Keratinocyte (primary cell): ENCODE measurements at regions not wholly inside any gene's neighbourhood (a gene's known extent, or its start where the extent isn't known, plus 50 kb on each side); places are given as distances from the start of the nearest gene placed in this dataset.

ENCODE experiments used
- DNase-seq: peaks from one replicate; pipeline ENCODE4 v3.0.0-alpha.2; 2011; ENCODE audit warnings: low read depth, missing footprints, low spot score
- FAIRE-seq: peaks from 2 replicates; lab custom pipeline; 2011; peaks lifted over from hg19 to GRCh38; lab: Jason Lieb, UNC
- H2AFZ ChIP-seq: 2 replicates; pipeline ENCODE4 v1.6.0; 2012; ENCODE audit warnings: low read length, control low read depth, inconsistent platforms; ENCODE audit not compliant: control insufficient read depth
- H3K27ac ChIP-seq: 2 replicates; pipeline ENCODE4 v1.5.1; 2011; ENCODE audit warnings: low read length; ENCODE audit not compliant: control insufficient read depth, insufficient read depth
- H3K27me3 ChIP-seq: 3 replicates; pipeline ENCODE4 v1.6.0; 2011; ENCODE audit warnings: low read length; ENCODE audit not compliant: control insufficient read depth, insufficient read depth; ENCODE audit errors: extremely low read depth
- H3K36me3 ChIP-seq, 2 experiments: 2 replicates in 1 of 2; 3 replicates in 1 of 2; pipeline ENCODE4 v1.5.1; 2011; ENCODE audit warnings: low read length in 2 of 2, mild to moderate bottlenecking in 1 of 2; ENCODE audit not compliant: control insufficient read depth in 2 of 2, insufficient read depth in 2 of 2; ENCODE audit errors: extremely low read depth in 1 of 2
- H3K4me1 ChIP-seq: 3 replicates; pipeline ENCODE4 v1.5.1; 2011; ENCODE audit warnings: low read length; ENCODE audit not compliant: control insufficient read depth, insufficient read depth; ENCODE audit errors: extremely low read depth
- H3K4me2 ChIP-seq: 3 replicates; pipeline ENCODE4 v1.6.0; 2011; ENCODE audit warnings: low read depth, low read length; ENCODE audit not compliant: control insufficient read depth, insufficient read depth; ENCODE audit errors: extremely low read depth
- H3K4me3 ChIP-seq, 3 experiments: fragments of 200-600 bp in 1 of 3; sonication (generic) in 1 of 3; 2 replicates in 2 of 3; 3 replicates in 1 of 3; pipeline ENCODE4 v1.5.1; 2011 to 2016; ENCODE audit warnings: low read length in 3 of 3, mild to moderate bottlenecking in 3 of 3, control low read depth in 2 of 3, inconsistent platforms in 1 of 3, low read depth in 1 of 3, mixed read lengths in 1 of 3, mixed run types in 1 of 3, moderate library complexity in 1 of 3; ENCODE audit not compliant: control insufficient read depth in 2 of 3, insufficient read depth in 2 of 3; ENCODE audit errors: extremely low read depth in 1 of 3
- H3K79me2 ChIP-seq: 2 replicates; pipeline ENCODE4 v1.6.0; 2012; ENCODE audit warnings: low read length; ENCODE audit not compliant: control insufficient read depth, insufficient read depth
- H3K9ac ChIP-seq: 3 replicates; pipeline ENCODE4 v1.6.0; 2011; ENCODE audit warnings: low read length; ENCODE audit not compliant: control insufficient read depth, insufficient read depth; ENCODE audit errors: extremely low read depth
- H3K9me1 ChIP-seq: 3 replicates; pipeline ENCODE4 v1.6.0; 2011; ENCODE audit warnings: low read length; ENCODE audit not compliant: control insufficient read depth, insufficient read depth; ENCODE audit errors: extremely low read depth
- H3K9me3 ChIP-seq: 2 replicates; pipeline ENCODE4 v1.5.1; 2012; ENCODE audit warnings: low read depth, low read length; ENCODE audit not compliant: control insufficient read depth
- H4K20me1 ChIP-seq: 3 replicates; pipeline ENCODE4 v1.6.0; 2011; ENCODE audit warnings: low read length; ENCODE audit not compliant: control insufficient read depth, insufficient read depth; ENCODE audit errors: extremely low read depth
- EZH2 ChIP-seq: IDR thresholded peaks from one replicate; pipeline ENCODE4 v1.6.1; 2012; ENCODE audit warnings: inconsistent platforms, mild to moderate bottlenecking, low read length, moderate library complexity
- dilution Hi-C: fragments of 300-500 bp; cut with MboI; formaldehyde crosslinking; loops from one replicate; pipeline ENCODE4 v1.7.0; 2020; ENCODE audit warnings: low sequenced_read_pairs; ENCODE audit not compliant: extremely low pct_ligation_motif_present
- TF ChIP-seq, protein P1 (sequence below), 3 experiments: IDR thresholded peaks in 1 of 3; conservative IDR thresholded peaks in 1 of 3; optimal IDR thresholded peaks in 1 of 3; 2 replicates in 2 of 3; 3 replicates in 1 of 3; pipeline versions ENCODE3 to v1.5.1; 2011; ENCODE audit warnings: low read length in 3 of 3, mild to moderate bottlenecking in 3 of 3, moderate library complexity in 2 of 3, control low read depth in 1 of 3, inconsistent platforms in 1 of 3; ENCODE audit not compliant: insufficient read depth in 2 of 3; ENCODE audit errors: extremely low read depth in 1 of 3

DNA sequence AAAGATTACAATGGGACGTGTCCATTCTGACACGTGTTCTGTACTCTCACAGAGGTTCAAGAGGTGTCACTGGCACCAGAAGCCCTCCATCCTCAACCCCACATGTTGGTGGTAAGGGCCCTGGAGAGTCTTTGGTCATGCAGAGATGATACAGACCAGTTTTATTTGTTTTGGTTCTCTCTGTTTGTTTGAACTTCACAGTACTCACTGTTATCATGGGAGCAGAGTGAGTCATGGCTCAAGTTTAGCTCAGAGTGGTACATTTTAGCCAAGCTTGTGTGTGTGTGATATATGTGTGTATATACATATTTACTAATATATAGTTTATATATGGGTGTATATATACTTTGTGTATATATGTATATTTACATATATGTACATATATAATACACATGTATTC lies 935.6 kb downstream of the GRID1 start:
- H3K36me3 ChIP-seq, result no peaks in the 10 kb centered on the region
- no peak for FAIRE-seq
- no peak for DNase-seq
- H3K27ac ChIP-seq, result no peak overlapping the region
- H3K9me1 ChIP-seq, result no peaks in the 10 kb centered on the region
- H3K4me2 ChIP-seq, result no peak overlapping the region
- H3K27me3 ChIP-seq, result no peaks in the 10 kb centered on the region
- H4K20me1 ChIP-seq, result no peaks in the 10 kb centered on the region
- H3K4me1 ChIP-seq, result peaks cover 2% of the 10 kb centered on the region
- H2AFZ ChIP-seq, result no peak overlapping the region
- H3K9ac ChIP-seq, result no peak overlapping the region
- no peak for TF ChIP-seq EZH2
- TF ChIP-seq, protein P1, sequence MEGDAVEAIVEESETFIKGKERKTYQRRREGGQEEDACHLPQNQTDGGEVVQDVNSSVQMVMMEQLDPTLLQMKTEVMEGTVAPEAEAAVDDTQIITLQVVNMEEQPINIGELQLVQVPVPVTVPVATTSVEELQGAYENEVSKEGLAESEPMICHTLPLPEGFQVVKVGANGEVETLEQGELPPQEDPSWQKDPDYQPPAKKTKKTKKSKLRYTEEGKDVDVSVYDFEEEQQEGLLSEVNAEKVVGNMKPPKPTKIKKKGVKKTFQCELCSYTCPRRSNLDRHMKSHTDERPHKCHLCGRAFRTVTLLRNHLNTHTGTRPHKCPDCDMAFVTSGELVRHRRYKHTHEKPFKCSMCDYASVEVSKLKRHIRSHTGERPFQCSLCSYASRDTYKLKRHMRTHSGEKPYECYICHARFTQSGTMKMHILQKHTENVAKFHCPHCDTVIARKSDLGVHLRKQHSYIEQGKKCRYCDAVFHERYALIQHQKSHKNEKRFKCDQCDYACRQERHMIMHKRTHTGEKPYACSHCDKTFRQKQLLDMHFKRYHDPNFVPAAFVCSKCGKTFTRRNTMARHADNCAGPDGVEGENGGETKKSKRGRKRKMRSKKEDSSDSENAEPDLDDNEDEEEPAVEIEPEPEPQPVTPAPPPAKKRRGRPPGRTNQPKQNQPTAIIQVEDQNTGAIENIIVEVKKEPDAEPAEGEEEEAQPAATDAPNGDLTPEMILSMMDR (optimal IDR thresholded peaks at IDR 0.05 in 1 of 3, IDR thresholded peaks at IDR 0.05 in 1 of 3, conservative IDR thresholded peaks at IDR 0.05 in 1 of 3; ENCODE audit: extremely low read depth in 1 of 3, insufficient read depth in 2 of 3, low read length in 3 of 3), result no peak
- H3K4me3 ChIP-seq, result no peak overlapping the region
- dilution Hi-C loops, result no loop called here
- no peaks in the 10 kb centered on the region for H3K79me2 ChIP-seq
- no peaks in the 10 kb centered on the region for H3K9me3 ChIP-seq

DNA sequence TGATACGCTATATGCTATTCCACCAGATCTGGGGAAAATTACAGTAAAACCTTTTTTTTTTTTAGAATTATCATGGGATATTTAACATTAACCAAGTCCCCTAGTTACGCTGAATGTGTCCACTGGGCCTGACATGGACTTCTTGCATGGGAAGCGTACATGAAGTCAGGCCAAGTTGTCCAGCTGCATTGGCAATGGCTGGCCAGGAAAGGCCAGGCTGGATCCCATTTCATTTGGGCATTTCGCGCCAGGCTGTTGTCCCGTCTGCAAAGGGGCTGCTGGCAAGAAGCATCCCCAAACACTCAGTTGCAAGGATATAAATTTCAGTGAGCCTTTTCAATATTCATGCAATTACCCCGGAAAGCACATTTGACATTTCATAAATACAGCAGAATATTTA lies 933.3 kb downstream of the GRID1 start:
- no peaks in the 10 kb centered on the region for H3K9me3 ChIP-seq
- H3K4me2 ChIP-seq, result no peak overlapping the region
- TF ChIP-seq EZH2, result no peak
- TF ChIP-seq, protein P1 (optimal IDR thresholded peaks at IDR 0.05 in 1 of 3, IDR thresholded peaks at IDR 0.05 in 1 of 3, conservative IDR thresholded peaks at IDR 0.05 in 1 of 3; ENCODE audit: extremely low read depth in 1 of 3, insufficient read depth in 2 of 3, low read length in 3 of 3), result no peak
- H2AFZ ChIP-seq, result no peak overlapping the region
- H3K79me2 ChIP-seq, result no peaks in the 10 kb centered on the region
- peaks cover 2% of the 10 kb centered on the region for H3K4me1 ChIP-seq
- DNase-seq, result no peak
- H3K4me3 ChIP-seq, result no peak overlapping the region
- no peak overlapping the region for H3K9ac ChIP-seq
- FAIRE-seq, result no peak
- no peaks in the 10 kb centered on the region for H4K20me1 ChIP-seq
- dilution Hi-C loops, result no loop called here
- no peak overlapping the region for H3K27ac ChIP-seq
- H3K27me3 ChIP-seq, result no peaks in the 10 kb centered on the region
- H3K36me3 ChIP-seq, result no peaks in the 10 kb centered on the region
- no peaks in the 10 kb centered on the region for H3K9me1 ChIP-seq
